ENCODE measurements at regions not wholly inside any gene's neighbourhood (a gene's known extent, or its start where the extent isn't known, plus 50 kb on each side); places are given as distances from the start of the nearest gene placed in this dataset.
"Not testable (repeated sequence)": the region's sequence is repeated elsewhere in the genome, so short reads cannot be mapped to it uniquely, and the experiment has no call there.

- RAD21 ChIA-PET (ENCODE audit: unreplicated experiment): not testable (repeated sequence)
These were observed 132.9 kb upstream of the ROPN1B start for GRCh38 chr3:125836011-125836551.

GRCh38 chr3:125836786-125837185, 132.2 kb upstream of the ROPN1B start:
- POLR2A ChIA-PET; in situ Hi-C loops (cut with MboI); H3K4me3 ChIP-seq; H3K4me1 ChIP-seq (ENCODE audit: control insufficient read depth, insufficient read depth, low read length); H4K20me1 ChIP-seq (ENCODE audit: control insufficient read depth, insufficient read depth); H2AFZ ChIP-seq (ENCODE audit: control insufficient read depth, low read depth, low read length); BruUV-seq (replicated peaks); H3K36me3 ChIP-seq (ENCODE audit: control insufficient read depth in 2 of 2, insufficient read depth in 2 of 2, low read length in 1 of 2); intact Hi-C loops (cut with micrococcal nuclease; ENCODE audit: unreplicated experiment); ATAC-seq; H3K4me2 ChIP-seq (ENCODE audit: control insufficient read depth, insufficient read depth); CTCF ChIA-PET; RAD21 ChIA-PET (ENCODE audit: unreplicated experiment); SMC1A ChIA-PET (ENCODE audit: uncharacterized antibody, unreplicated experiment); H3K9me3 ChIP-seq (replicated peaks; ENCODE audit: control insufficient read depth, insufficient read depth, low read length); H3K79me2 ChIP-seq (ENCODE audit: control insufficient read depth, insufficient read depth, low read length); FAIRE-seq; DNase-seq (ENCODE audit: low read depth, low spot score); H3K27me3 ChIP-seq (replicated peaks in 1 of 2; ENCODE audit: control insufficient read depth in 2 of 2, insufficient read depth in 2 of 2, low read length in 1 of 2); H3K27ac ChIP-seq (ENCODE audit: control insufficient read depth, insufficient read depth); H3K9ac ChIP-seq (ENCODE audit: control insufficient read depth, insufficient read depth, low read length): not testable (repeated sequence)
- 34% methylated on average over 7 of the region's 8 CpGs for WGBS (ENCODE audit: insufficient coverage, insufficient replicate concordance, low lambda C conversion rate, missing lambda C conversion rate)

More at GRCh38 chr3:125836011-125836551, 132.9 kb upstream of the ROPN1B start:
- FAIRE-seq; H3K27ac ChIP-seq (ENCODE audit: control insufficient read depth, insufficient read depth); CTCF ChIA-PET; in situ Hi-C loops (cut with MboI); H3K9me3 ChIP-seq (replicated peaks; ENCODE audit: control insufficient read depth, insufficient read depth, low read length); POLR2A ChIA-PET; BruUV-seq (replicated peaks); ATAC-seq; H3K36me3 ChIP-seq (ENCODE audit: control insufficient read depth in 2 of 2, insufficient read depth in 2 of 2, low read length in 1 of 2); H3K4me1 ChIP-seq (ENCODE audit: control insufficient read depth, insufficient read depth, low read length); H4K20me1 ChIP-seq (ENCODE audit: control insufficient read depth, insufficient read depth); H3K4me2 ChIP-seq (ENCODE audit: control insufficient read depth, insufficient read depth); H3K9ac ChIP-seq (ENCODE audit: control insufficient read depth, insufficient read depth, low read length); DNase-seq (ENCODE audit: low read depth, low spot score); H3K27me3 ChIP-seq (replicated peaks in 1 of 2; ENCODE audit: control insufficient read depth in 2 of 2, insufficient read depth in 2 of 2, low read length in 1 of 2); SMC1A ChIA-PET (ENCODE audit: uncharacterized antibody, unreplicated experiment); H3K79me2 ChIP-seq (ENCODE audit: control insufficient read depth, insufficient read depth, low read length); H3K4me3 ChIP-seq; intact Hi-C loops (cut with micrococcal nuclease; ENCODE audit: unreplicated experiment); H2AFZ ChIP-seq (ENCODE audit: control insufficient read depth, low read depth, low read length): not testable (repeated sequence)
- WGBS (ENCODE audit: insufficient coverage, insufficient replicate concordance, low lambda C conversion rate, missing lambda C conversion rate): 52% methylated on average over 11 of the region's 11 CpGs
- peak; percentile 70 for TF ChIP-seq BMI1 (IDR thresholded peaks at IDR 0.05; ENCODE audit: borderline replicate concordance)

- FAIRE-seq; H3K79me2 ChIP-seq (ENCODE audit: control insufficient read depth, insufficient read depth, low read length); BruUV-seq (replicated peaks); H3K27me3 ChIP-seq (replicated peaks in 1 of 2; ENCODE audit: control insufficient read depth in 2 of 2, insufficient read depth in 2 of 2, low read length in 1 of 2); CTCF ChIA-PET; intact Hi-C loops (cut with micrococcal nuclease; ENCODE audit: unreplicated experiment); H3K9me3 ChIP-seq (replicated peaks; ENCODE audit: control insufficient read depth, insufficient read depth, low read length); H4K20me1 ChIP-seq (ENCODE audit: control insufficient read depth, insufficient read depth); H3K4me3 ChIP-seq; H3K4me2 ChIP-seq (ENCODE audit: control insufficient read depth, insufficient read depth); H3K36me3 ChIP-seq (ENCODE audit: control insufficient read depth in 2 of 2, insufficient read depth in 2 of 2, low read length in 1 of 2); H3K27ac ChIP-seq (ENCODE audit: control insufficient read depth, insufficient read depth); SMC1A ChIA-PET (ENCODE audit: uncharacterized antibody, unreplicated experiment); in situ Hi-C loops (cut with MboI); DNase-seq (ENCODE audit: low read depth, low spot score); H3K9ac ChIP-seq (ENCODE audit: control insufficient read depth, insufficient read depth, low read length); H2AFZ ChIP-seq (ENCODE audit: control insufficient read depth, low read depth, low read length); RAD21 ChIA-PET (ENCODE audit: unreplicated experiment); H3K4me1 ChIP-seq (ENCODE audit: control insufficient read depth, insufficient read depth, low read length); ATAC-seq; POLR2A ChIA-PET: not testable (repeated sequence)
- 60% methylated on average over 5 of the region's 5 CpGs for WGBS (ENCODE audit: insufficient coverage, insufficient replicate concordance, low lambda C conversion rate, missing lambda C conversion rate)
These were observed 130.1 kb upstream of the ROPN1B start for GRCh38 chr3:125838857-125839256.

All from GM12878 (cell line).